ENCODE measurements at regions not wholly inside any gene's neighbourhood (a gene's known extent, or its start where the extent isn't known, plus 50 kb on each side); places are given as distances from the start of the nearest gene placed in this dataset.
"Not testable (repeated sequence)": the region's sequence is repeated elsewhere in the genome, so short reads cannot be mapped to it uniquely, and the experiment has no call there.

GRCh38 chr14:53216478-53216877 lies 63.4 kb upstream of the DDHD1 start:
- ATAC-seq; H3K9ac ChIP-seq (ENCODE audit: low read length); H2AFZ ChIP-seq (ENCODE audit: low read length); H3K4me1 ChIP-seq (ENCODE audit: insufficient read depth, low read length); H3F3A ChIP-seq (ENCODE audit: low read length, unreplicated experiment); DNase-seq; H3K9me2 ChIP-seq (replicated peaks; ENCODE audit: low read length); H3K4me3 ChIP-seq (ENCODE audit: low read length); H3K9me3 ChIP-seq (ENCODE audit: low read length); H3K4me2 ChIP-seq (ENCODE audit: low read length); H3K36me3 ChIP-seq (ENCODE audit: low read depth, low read length); H3K79me2 ChIP-seq (ENCODE audit: low read length); POLR2A ChIA-PET (ENCODE audit: unreplicated experiment); BruUV-seq (replicated peaks); H3K27ac ChIP-seq (ENCODE audit: low read length); H4K20me1 ChIP-seq (ENCODE audit: low read length); H3K27me3 ChIP-seq (ENCODE audit: low read length): not testable (repeated sequence)
- CTCF ChIA-PET, result interaction anchor here (1.6 kb wide), 1 partner anchor 1132 kb away, joined by 7 read pairs; no protein-coding TSS in a partner anchor
- intact Hi-C loops (cut with micrococcal nuclease), result loop anchor here (5.0 kb wide), 1 partner anchor 91 kb away; no protein-coding TSS in a partner anchor

GRCh38 chr14:53215101-53215500 lies 62.0 kb upstream of the DDHD1 start:
- no peak for TF ChIP-seq CTCF (conservative IDR thresholded peaks at IDR 0.05; ENCODE audit: low read depth, low read length)
- TF ChIP-seq EZH2phosphoT487 (IDR thresholded peaks at IDR 0.05; ENCODE audit: borderline replicate concordance, low read length), result no peak
- no peak for TF ChIP-seq EZH2 (IDR thresholded peaks at IDR 0.05; ENCODE audit: low read length, unreplicated experiment)
- Histone ChIP-seq H3K79me2 (ENCODE audit: low read length) (no peaks in the 10 kb centered on the region), H3K4me1 (ENCODE audit: insufficient read depth, low read length) (peaks cover 6% of the 10 kb centered on the region), H3K9me3 (ENCODE audit: low read length) (no peaks in the 10 kb centered on the region), H3K9ac (ENCODE audit: low read length) (no peak overlapping the region), H3K27me3 (ENCODE audit: low read length) (no peaks in the 10 kb centered on the region), H4K20me1 (ENCODE audit: low read length) (no peaks in the 10 kb centered on the region), H3K4me2 (ENCODE audit: low read length) (no peak overlapping the region), H3K4me3 (ENCODE audit: low read length) (no peak overlapping the region), H2AFZ (ENCODE audit: low read length) (no peak overlapping the region), H3K27ac (ENCODE audit: low read length) (no peak overlapping the region), H3F3A (ENCODE audit: low read length, unreplicated experiment) (no peaks in the 10 kb centered on the region), H3K36me3 (ENCODE audit: low read depth, low read length) (no peaks in the 10 kb centered on the region), H3K9me2 (replicated peaks; ENCODE audit: low read length) (no peaks in the 10 kb centered on the region)
- no TSS peak for BruUV-seq (replicated peaks)
- intact Hi-C loops (cut with micrococcal nuclease), result loop anchor here (5.0 kb wide), 1 partner anchor 92 kb away; no protein-coding TSS in a partner anchor
- ChIA-PET POLR2A (ENCODE audit: unreplicated experiment) (no interaction called here), CTCF (interaction anchor here (0.6 kb wide), 1 partner anchor 62 kb away, joined by 3 read pairs; the partner anchor contains the start of gene DDHD1)
- DNase-seq (no peak), ATAC-seq (no peak)

GRCh38 chr14:53214384-53214783 lies 61.3 kb upstream of the DDHD1 start:
- H4K20me1 ChIP-seq (ENCODE audit: low read length), result no peaks in the 10 kb centered on the region
- BruUV-seq (replicated peaks), result no TSS peak
- H3K9ac ChIP-seq (ENCODE audit: low read length), result no peak overlapping the region
- intact Hi-C loops (cut with micrococcal nuclease), result no loop called here
- no peaks in the 10 kb centered on the region for H3K9me3 ChIP-seq (ENCODE audit: low read length)
- DNase-seq (no peak), ATAC-seq (no peak)
- H3K27ac ChIP-seq (ENCODE audit: low read length), result no peak overlapping the region
- CTCF ChIA-PET, result interaction anchor here (0.6 kb wide), 1 partner anchor 61 kb away, joined by 3 read pairs; the partner anchor contains the start of gene DDHD1
- peaks cover 6% of the 10 kb centered on the region for H3K4me1 ChIP-seq (ENCODE audit: insufficient read depth, low read length)
- H3K36me3 ChIP-seq (ENCODE audit: low read depth, low read length), result no peaks in the 10 kb centered on the region
- no peaks in the 10 kb centered on the region for H3K27me3 ChIP-seq (ENCODE audit: low read length)
- H3K9me2 ChIP-seq (replicated peaks; ENCODE audit: low read length), result no peaks in the 10 kb centered on the region
- TF ChIP-seq EZH2phosphoT487 (IDR thresholded peaks at IDR 0.05; ENCODE audit: borderline replicate concordance, low read length) (no peak), CTCF (conservative IDR thresholded peaks at IDR 0.05; ENCODE audit: low read depth, low read length) (no peak), EZH2 (IDR thresholded peaks at IDR 0.05; ENCODE audit: low read length, unreplicated experiment) (no peak)
- no peak overlapping the region for H2AFZ ChIP-seq (ENCODE audit: low read length)
- no peaks in the 10 kb centered on the region for H3K79me2 ChIP-seq (ENCODE audit: low read length)
- POLR2A ChIA-PET (ENCODE audit: unreplicated experiment), result no interaction called here
- no peak overlapping the region for H3K4me3 ChIP-seq (ENCODE audit: low read length)
- H3F3A ChIP-seq (ENCODE audit: low read length, unreplicated experiment), result no peaks in the 10 kb centered on the region
- no peak overlapping the region for H3K4me2 ChIP-seq (ENCODE audit: low read length)

All from PC-3 (cell line).